ENCODE measurements at regions not wholly inside any gene's neighbourhood (a gene's known extent, or its start where the extent isn't known, plus 50 kb on each side); places are given as distances from the start of the nearest gene placed in this dataset.

DNA sequence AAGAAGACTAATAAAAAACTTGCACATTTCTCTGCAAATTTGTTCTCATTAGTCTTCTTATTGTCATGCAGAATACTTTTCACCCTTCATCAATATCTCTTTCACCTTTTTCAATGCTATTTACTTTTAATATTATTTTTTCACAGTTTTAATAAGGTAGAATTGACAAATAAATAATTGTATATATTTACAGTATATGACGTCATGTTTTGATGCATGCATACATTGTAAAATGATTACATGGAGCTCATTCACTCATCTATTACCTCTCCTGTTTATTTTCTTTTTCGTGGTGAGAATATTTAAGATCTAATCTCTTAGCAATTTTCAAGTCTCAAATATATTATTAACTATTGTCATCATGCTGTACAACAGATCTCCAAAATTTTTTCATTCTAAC lies 658.2 kb upstream of the MKI67 start:
- no peak overlapping the region for H3K4me3 ChIP-seq
- TF ChIP-seq, protein P1, sequence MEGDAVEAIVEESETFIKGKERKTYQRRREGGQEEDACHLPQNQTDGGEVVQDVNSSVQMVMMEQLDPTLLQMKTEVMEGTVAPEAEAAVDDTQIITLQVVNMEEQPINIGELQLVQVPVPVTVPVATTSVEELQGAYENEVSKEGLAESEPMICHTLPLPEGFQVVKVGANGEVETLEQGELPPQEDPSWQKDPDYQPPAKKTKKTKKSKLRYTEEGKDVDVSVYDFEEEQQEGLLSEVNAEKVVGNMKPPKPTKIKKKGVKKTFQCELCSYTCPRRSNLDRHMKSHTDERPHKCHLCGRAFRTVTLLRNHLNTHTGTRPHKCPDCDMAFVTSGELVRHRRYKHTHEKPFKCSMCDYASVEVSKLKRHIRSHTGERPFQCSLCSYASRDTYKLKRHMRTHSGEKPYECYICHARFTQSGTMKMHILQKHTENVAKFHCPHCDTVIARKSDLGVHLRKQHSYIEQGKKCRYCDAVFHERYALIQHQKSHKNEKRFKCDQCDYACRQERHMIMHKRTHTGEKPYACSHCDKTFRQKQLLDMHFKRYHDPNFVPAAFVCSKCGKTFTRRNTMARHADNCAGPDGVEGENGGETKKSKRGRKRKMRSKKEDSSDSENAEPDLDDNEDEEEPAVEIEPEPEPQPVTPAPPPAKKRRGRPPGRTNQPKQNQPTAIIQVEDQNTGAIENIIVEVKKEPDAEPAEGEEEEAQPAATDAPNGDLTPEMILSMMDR (IDR thresholded peaks at IDR 0.05): no peak
- intact Hi-C loops (cut with DNase I): no loop called here
- DNase-seq (no peak), ATAC-seq (no peak)
- no peaks in the 10 kb centered on the region for H3K27me3 ChIP-seq
- H3K9me3 ChIP-seq: no peaks in the 10 kb centered on the region
- H3K4me1 ChIP-seq: no peaks in the 10 kb centered on the region
- H3K36me3 ChIP-seq: no peaks in the 10 kb centered on the region
- no peak overlapping the region for H3K27ac ChIP-seq

DNA sequence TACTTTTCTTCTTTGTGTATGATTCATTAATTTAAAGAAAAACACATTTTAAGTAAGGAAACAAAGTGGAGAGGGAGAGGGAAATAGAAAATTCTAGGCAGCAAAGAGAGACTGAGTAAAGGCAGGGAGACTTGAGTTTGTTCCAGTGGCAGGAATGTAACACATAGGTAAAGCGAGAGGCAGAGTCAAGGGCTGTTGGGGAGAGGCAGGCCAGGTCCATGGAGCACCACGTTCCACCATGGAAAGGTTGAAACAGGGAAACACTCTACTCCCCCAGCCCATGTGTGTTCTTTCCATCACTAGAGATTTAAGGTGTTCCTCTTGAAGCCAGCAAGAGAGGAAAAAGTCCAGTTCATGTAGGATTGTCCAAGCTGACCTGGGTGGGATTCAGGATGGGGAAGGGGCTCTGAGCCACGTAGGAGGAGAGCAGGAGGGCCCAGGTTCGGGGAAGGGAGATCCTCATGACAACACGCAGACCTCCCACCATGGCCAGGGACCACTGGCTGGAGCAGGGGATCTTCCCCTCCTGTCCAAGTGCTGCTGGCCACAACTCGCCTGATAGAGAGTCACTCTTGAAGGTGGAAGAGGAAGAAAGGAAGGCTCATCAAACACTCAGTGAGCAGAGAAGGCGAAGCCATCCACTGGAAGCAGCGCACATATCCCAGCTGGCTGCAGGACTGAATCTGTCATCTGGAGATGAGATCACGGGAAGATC lies 666.4 kb upstream of the MKI67 start:
- no peaks in the 10 kb centered on the region for H3K4me1 ChIP-seq
- intact Hi-C loops (cut with DNase I): no loop called here
- no peak overlapping the region for H3K27ac ChIP-seq
- no peak overlapping the region for H3K4me3 ChIP-seq
- no peaks in the 10 kb centered on the region for H3K36me3 ChIP-seq
- ATAC-seq (no peak), DNase-seq (no peak)
- H3K9me3 ChIP-seq: no peaks in the 10 kb centered on the region
- H3K27me3 ChIP-seq: no peaks in the 10 kb centered on the region
- TF ChIP-seq, protein P1 (IDR thresholded peaks at IDR 0.05): no peak

DNA sequence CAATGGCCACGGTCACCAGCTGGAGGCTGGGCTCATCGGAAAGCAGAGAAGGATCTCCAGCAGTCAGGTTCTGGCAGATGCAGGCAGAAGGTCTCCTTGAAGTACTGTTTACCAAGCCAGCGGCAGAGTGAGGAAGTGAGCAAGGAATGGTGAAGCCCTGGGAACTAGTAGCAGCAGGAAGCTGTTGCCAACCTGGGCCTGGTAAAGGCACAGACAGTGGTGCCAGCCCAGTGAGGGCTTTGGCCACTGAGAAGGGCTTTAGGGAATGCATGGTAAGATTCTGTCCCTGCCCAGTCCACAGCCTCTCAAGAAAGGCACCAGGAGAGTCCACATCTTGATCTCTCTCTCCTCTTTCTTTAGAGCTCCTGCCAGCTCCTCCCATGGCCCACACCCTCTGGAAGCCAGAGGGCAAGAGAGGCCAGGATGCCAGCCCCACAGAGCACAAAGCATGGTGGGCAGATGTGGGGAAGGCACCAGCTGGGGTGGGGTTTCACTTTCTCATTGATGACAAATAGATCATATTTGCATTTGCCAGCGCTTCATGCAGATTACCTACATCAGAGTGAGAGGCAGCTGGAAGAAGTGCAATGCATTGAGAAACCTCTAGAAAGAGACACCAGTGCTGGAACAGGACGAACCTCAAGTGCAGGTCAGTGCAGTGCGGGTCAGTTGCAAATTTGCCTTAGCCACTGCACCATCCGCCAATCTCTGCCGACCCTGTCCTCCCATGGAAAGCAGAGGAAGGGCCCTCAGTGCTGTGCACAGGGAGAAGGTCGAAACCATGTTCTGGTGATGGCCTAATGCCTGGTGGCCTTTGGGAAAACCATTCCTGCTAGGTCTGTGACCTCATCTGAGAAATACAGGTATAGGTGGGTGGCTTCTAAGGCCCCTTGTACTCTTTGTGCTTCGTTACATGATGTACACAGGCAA lies 667.8 kb upstream of the MKI67 start:
- no peak overlapping the region for H3K4me3 ChIP-seq
- H3K9me3 ChIP-seq: no peaks in the 10 kb centered on the region
- intact Hi-C loops (cut with DNase I): no loop called here
- H3K36me3 ChIP-seq: no peaks in the 10 kb centered on the region
- H3K27ac ChIP-seq: no peak overlapping the region
- H3K27me3 ChIP-seq: no peaks in the 10 kb centered on the region
- TF ChIP-seq, protein P1 (IDR thresholded peaks at IDR 0.05): no peak
- ATAC-seq (no peak), DNase-seq (no peak)
- H3K4me1 ChIP-seq: no peaks in the 10 kb centered on the region

DNA sequence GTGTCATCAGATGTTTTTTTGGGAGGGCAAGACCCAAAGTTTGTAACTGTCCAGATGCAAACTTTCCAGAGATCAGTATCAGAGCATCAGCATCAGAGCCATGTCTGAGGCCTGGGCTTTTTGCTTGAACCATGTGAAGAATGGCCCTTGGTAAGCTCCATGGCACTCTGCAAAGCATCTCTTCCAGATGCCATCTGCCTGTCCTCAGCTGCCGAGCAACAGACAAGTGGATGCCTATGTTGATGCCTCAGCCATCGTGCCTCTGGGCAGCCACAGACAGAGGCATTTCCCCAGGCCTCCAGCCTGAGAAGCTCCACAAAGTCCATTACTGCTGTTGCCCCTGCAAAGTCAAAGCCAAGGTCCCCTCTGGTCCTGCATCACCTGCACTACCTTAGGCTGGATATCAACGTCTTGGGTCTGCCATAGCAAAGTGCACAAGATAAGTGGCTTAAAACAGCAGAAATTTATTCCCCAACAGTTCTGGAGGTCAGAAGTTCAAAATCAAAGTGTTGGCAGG lies 670.2 kb upstream of the MKI67 start:
- no peak for ATAC-seq
- H3K9me3 ChIP-seq: no peaks in the 10 kb centered on the region
- no peak for DNase-seq
- H3K4me3 ChIP-seq: no peak overlapping the region
- no peaks in the 10 kb centered on the region for H3K4me1 ChIP-seq
- TF ChIP-seq, protein P1 (IDR thresholded peaks at IDR 0.05): no peak
- no peaks in the 10 kb centered on the region for H3K36me3 ChIP-seq
- H3K27ac ChIP-seq: no peak overlapping the region
- intact Hi-C loops (cut with DNase I): no loop called here
- no peaks in the 10 kb centered on the region for H3K27me3 ChIP-seq

DNA sequence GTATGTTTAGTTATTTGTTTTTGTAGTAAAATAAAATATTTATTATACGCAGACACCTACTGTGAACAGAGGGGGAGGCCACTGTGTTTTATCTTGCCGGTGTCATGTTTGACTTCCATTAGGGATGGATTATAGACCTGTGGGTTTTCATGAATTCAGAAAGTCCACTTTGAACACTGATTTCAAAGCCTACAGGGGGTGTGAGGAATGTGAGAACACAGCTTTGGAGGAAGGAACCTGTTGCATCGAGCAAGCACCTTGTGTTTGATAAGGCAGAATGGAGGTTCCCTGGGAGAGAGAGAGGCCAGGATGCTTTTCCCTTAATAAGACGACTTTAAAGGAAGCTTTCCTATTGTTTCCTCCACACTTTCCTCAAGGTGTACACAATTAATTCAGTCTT lies 665.0 kb upstream of the MGMT start:
- Histone ChIP-seq H3K9me3 (no peaks in the 10 kb centered on the region), H3K4me3 (no peak overlapping the region), H3K27me3 (no peaks in the 10 kb centered on the region), H3K36me3 (no peaks in the 10 kb centered on the region), H3K27ac (no peak overlapping the region), H3K4me1 (no peaks in the 10 kb centered on the region)
- no peak for ATAC-seq
- intact Hi-C loops (cut with DNase I): no loop called here
- TF ChIP-seq, protein P1 (IDR thresholded peaks at IDR 0.05): no peak
- no peak for DNase-seq
